Duodenal mucosa (tissue), 2 donors: ENCODE measurements at regions not wholly inside any gene's neighbourhood (a gene's known extent, or its start where the extent isn't known, plus 50 kb on each side); places are given as distances from the start of the nearest gene placed in this dataset.
"Not testable (repeated sequence)": the region's sequence is repeated elsewhere in the genome, so short reads cannot be mapped to it uniquely, and the experiment has no call there.

Experiments
- H3K27ac ChIP-seq: one replicate; pipeline ENCODE4 v1.7.0; 2013; ENCODE audit warnings: low read depth, low read length
- H3K27me3 ChIP-seq, 2 donors: one replicate each; pipeline ENCODE4 v1.7.0; 2013; ENCODE audit warnings: low read length in 2 of 2, control low read depth in 1 of 2; ENCODE audit not compliant: insufficient read depth in 2 of 2, control insufficient read depth in 1 of 2
- H3K36me3 ChIP-seq, 2 donors: one replicate each; pipeline ENCODE4 v1.7.0; 2013; ENCODE audit warnings: low read length in 2 of 2, control low read depth in 1 of 2; ENCODE audit not compliant: insufficient read depth in 2 of 2, control insufficient read depth in 1 of 2
- H3K4me1 ChIP-seq, 2 donors: one replicate each; pipeline ENCODE4 v1.7.0; 2013; ENCODE audit warnings: low read length in 2 of 2, control low read depth in 1 of 2; ENCODE audit not compliant: insufficient read depth in 2 of 2, control insufficient read depth in 1 of 2
- H3K4me3 ChIP-seq, 2 donors: one replicate each; pipeline ENCODE4 v1.7.0; 2013; ENCODE audit warnings: low read length in 2 of 2, low read depth in 1 of 2
- H3K9ac ChIP-seq, 2 donors: one replicate each; pipeline ENCODE4 v1.7.0; 2013; ENCODE audit warnings: low read length in 2 of 2, low read depth in 1 of 2
- H3K9me3 ChIP-seq, 2 donors: one replicate each; pipeline ENCODE4 v1.7.0; 2013; ENCODE audit warnings: low read length in 2 of 2, control low read depth in 1 of 2; ENCODE audit not compliant: control insufficient read depth in 1 of 2

DNA sequence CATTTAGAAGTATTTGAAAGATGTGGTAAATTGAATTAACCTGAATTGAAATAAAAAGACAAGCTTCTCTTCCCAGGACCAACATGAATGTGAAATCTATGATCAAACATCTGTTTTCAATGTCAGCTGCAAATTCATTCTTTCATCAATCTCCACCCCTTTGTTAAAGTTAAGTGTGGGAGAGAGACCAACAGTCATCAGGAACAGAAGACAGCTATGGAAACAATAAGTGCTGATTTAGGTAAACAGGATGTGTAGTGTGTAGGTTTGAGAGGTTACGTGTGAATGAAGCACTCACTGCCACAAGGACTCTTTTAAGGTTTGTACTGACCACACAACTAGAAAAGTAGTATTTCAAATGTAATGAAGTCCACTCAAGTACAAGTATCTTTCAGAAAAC is 1659.8 kb upstream of the CELF4 start:
- Histone ChIP-seq H3K4me3 (no peak overlapping the region), H3K4me1 (no peaks in the 10 kb centered on the region), H3K27me3 (no peaks in the 10 kb centered on the region), H3K36me3 (no peaks in the 10 kb centered on the region), H3K9ac (no peak overlapping the region), H3K27ac (no peak overlapping the region), H3K9me3 (no peaks in the 10 kb centered on the region)

- Histone ChIP-seq H3K9ac (no peak overlapping the region), H3K27me3 (no peaks in the 10 kb centered on the region), H3K4me1 (no peaks in the 10 kb centered on the region), H3K27ac (no peak overlapping the region), H3K36me3 (no peaks in the 10 kb centered on the region), H3K9me3 (no peaks in the 10 kb centered on the region), H3K4me3 (no peak overlapping the region)
Observed at GRCh38 chr18:39223283-39223682, 1657.7 kb upstream of the CELF4 start.

- Histone ChIP-seq H3K27ac (no peak overlapping the region), H3K9ac (no peak overlapping the region), H3K9me3 (peaks cover 2 to 5% of the 10 kb centered on the region in 2 donors), H3K36me3 (no peaks in the 10 kb centered on the region), H3K4me1 (no peaks in the 10 kb centered on the region), H3K4me3 (no peak overlapping the region), H3K27me3 (no peaks in the 10 kb centered on the region)
Observed at GRCh38 chr18:39215920-39216319, 1650.3 kb upstream of the CELF4 start.

GRCh38 chr18:39211461-39211860 is 1645.9 kb upstream of the CELF4 start:
- no peaks in the 10 kb centered on the region for H3K36me3 ChIP-seq
- H3K27ac ChIP-seq, result no peak overlapping the region
- H3K9me3 ChIP-seq, result peaks cover 2 to 5% of the 10 kb centered on the region in 2 donors
- no peaks in the 10 kb centered on the region for H3K4me1 ChIP-seq
- no peaks in the 10 kb centered on the region for H3K27me3 ChIP-seq
- H3K4me3 ChIP-seq, result no peak overlapping the region
- H3K9ac ChIP-seq, result no peak overlapping the region

- no peak overlapping the region for H3K4me3 ChIP-seq
- H3K27ac ChIP-seq, result no peak overlapping the region
- H3K36me3 ChIP-seq, result no peaks in the 10 kb centered on the region
- H3K4me1 ChIP-seq, result no peaks in the 10 kb centered on the region
- H3K9ac ChIP-seq, result no peak overlapping the region
- H3K9me3 ChIP-seq, result peaks cover 2 to 5% of the 10 kb centered on the region in 2 donors
- no peaks in the 10 kb centered on the region for H3K27me3 ChIP-seq
Observed at GRCh38 chr18:39209173-39209572, 1643.6 kb upstream of the CELF4 start.

DNA sequence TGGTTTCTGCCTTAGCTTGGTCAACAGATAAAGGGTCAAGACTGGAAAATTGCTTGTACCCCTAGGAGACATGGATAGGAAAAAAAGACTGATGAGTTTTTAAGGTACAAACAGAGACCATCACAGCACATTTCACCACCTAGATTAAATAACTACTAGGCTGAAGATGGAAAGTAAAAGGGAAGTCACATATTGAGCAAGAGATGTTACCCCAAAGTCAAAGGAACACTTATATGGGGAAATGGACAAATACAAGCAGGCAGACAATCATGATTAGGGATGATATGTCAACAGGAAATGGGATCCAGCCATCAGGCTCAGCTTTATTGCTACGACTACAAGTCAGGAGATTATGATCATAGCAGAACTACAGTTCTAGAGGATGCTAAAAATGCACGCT is 1643.1 kb upstream of the CELF4 start:
- H3K4me1 ChIP-seq, result no peaks in the 10 kb centered on the region
- no peak overlapping the region for H3K27ac ChIP-seq
- H3K27me3 ChIP-seq, result no peaks in the 10 kb centered on the region
- H3K4me3 ChIP-seq, result no peak overlapping the region
- H3K9ac ChIP-seq, result no peak overlapping the region
- peaks cover 1 to 2% of the 10 kb centered on the region in 2 donors for H3K9me3 ChIP-seq
- no peaks in the 10 kb centered on the region for H3K36me3 ChIP-seq

DNA sequence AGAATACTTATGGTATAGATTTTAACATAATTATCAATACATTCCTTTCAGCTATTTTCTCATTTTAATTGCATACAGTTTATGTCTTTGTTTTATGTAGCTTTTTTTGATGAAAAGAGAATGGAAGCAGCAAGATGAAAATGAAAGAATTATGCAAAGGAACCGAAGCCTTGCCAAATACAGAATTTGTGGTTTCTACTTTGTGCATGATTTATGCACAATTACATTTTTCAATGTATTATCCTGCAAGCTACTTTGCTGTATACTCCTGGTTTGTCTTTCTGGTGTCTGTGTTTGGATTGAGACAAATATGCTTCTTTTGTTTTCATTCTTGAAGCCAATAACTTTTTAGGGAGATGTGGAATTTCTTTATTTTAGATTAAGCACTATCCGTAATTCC is 1642.6 kb upstream of the CELF4 start:
- Histone ChIP-seq H3K4me3 (no peak overlapping the region), H3K27me3 (no peaks in the 10 kb centered on the region), H3K27ac (no peak overlapping the region), H3K9ac (no peak overlapping the region), H3K4me1 (no peaks in the 10 kb centered on the region), H3K9me3 (peaks cover 0 to 2% of the 10 kb centered on the region in 2 donors), H3K36me3 (no peaks in the 10 kb centered on the region)

- not testable (repeated sequence) for H3K4me3 ChIP-seq, H3K4me1 ChIP-seq, H3K36me3 ChIP-seq, H3K27ac ChIP-seq, H3K9me3 ChIP-seq, H3K27me3 ChIP-seq, H3K9ac ChIP-seq
Observed at GRCh38 chr18:39206398-39207103, 1641.0 kb upstream of the CELF4 start.

- H3K9me3 ChIP-seq, result no peaks in the 10 kb centered on the region
- no peak overlapping the region for H3K4me3 ChIP-seq
- no peaks in the 10 kb centered on the region for H3K36me3 ChIP-seq
- H3K27me3 ChIP-seq, result no peaks in the 10 kb centered on the region
- no peaks in the 10 kb centered on the region for H3K4me1 ChIP-seq
- H3K27ac ChIP-seq, result no peak overlapping the region
- no peak overlapping the region for H3K9ac ChIP-seq
Observed at GRCh38 chr18:39205565-39206195, 1640.1 kb upstream of the CELF4 start.

DNA sequence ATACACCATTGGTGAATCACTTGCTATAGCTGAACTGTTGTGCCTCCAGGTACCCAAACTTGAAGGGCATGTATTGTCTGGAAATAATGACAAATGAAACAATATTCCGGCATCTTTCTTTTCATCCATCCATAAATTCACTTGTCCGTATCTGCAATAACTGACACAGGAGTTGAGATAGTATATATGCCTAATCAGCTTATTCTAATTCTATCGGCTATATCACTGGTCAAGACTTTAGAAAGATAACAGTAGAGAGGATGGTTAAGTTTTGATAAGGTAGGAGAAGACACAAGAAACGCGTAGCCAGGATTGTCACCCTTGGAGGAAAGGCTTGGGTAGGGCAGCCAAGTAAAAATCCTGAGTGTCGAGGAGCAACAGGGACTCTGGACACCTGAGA is 1634.6 kb upstream of the CELF4 start:
- Histone ChIP-seq H3K27ac (no peak overlapping the region), H3K36me3 (no peaks in the 10 kb centered on the region), H3K4me3 (no peak overlapping the region), H3K27me3 (no peaks in the 10 kb centered on the region), H3K9me3 (no peaks in the 10 kb centered on the region), H3K4me1 (no peaks in the 10 kb centered on the region), H3K9ac (no peak overlapping the region)
